ENCODE measurements at regions not wholly inside any gene's neighbourhood (a gene's known extent, or its start where the extent isn't known, plus 50 kb on each side); places are given as distances from the start of the nearest gene placed in this dataset.
"Not testable (repeated sequence)": the region's sequence is repeated elsewhere in the genome, so short reads cannot be mapped to it uniquely, and the experiment has no call there.

GRCh38 chr5:101721543-101721942 lies 574.5 kb downstream of the SLCO4C1 start:
- no peak for DNase-seq

GRCh38 chr5:101720033-101720432 lies 576.1 kb downstream of the SLCO4C1 start:
- no peak for DNase-seq

GRCh38 chr5:101717721-101718120 lies 578.4 kb downstream of the SLCO4C1 start:
- DNase-seq: no peak

GRCh38 chr5:101716941-101717340 lies 579.1 kb downstream of the SLCO4C1 start:
- no peak for DNase-seq

GRCh38 chr5:101715790-101716189 lies 580.3 kb downstream of the SLCO4C1 start:
- not testable (repeated sequence) for DNase-seq

- no peak for DNase-seq
Measured at GRCh38 chr5:101689306-101689705, 606.8 kb downstream of the SLCO4C1 start.

GRCh38 chr5:101688156-101688555 lies 607.9 kb downstream of the SLCO4C1 start:
- no peak for DNase-seq

GRCh38 chr5:101687349-101687985 lies 608.6 kb downstream of the SLCO4C1 start:
- DNase-seq: no peak

- no peak for DNase-seq
Measured at GRCh38 chr5:101686536-101687157, 609.4 kb downstream of the SLCO4C1 start.

GRCh38 chr5:101679816-101680215 lies 616.3 kb downstream of the SLCO4C1 start:
- peak; percentile 4 for DNase-seq

GRCh38 chr5:101678481-101679193 lies 617.4 kb downstream of the SLCO4C1 start:
- DNase-seq: peak; percentile 48

- DNase-seq: no peak
Measured at GRCh38 chr5:101677961-101678360, 618.1 kb downstream of the SLCO4C1 start.

GRCh38 chr5:101676646-101677045 lies 619.4 kb downstream of the SLCO4C1 start:
- no peak for DNase-seq

- no peak for DNase-seq
Measured at GRCh38 chr5:101675510-101676219, 620.4 kb downstream of the SLCO4C1 start.

- DNase-seq: no peak
Measured at GRCh38 chr5:101673120-101673519, 623.0 kb downstream of the SLCO4C1 start.

- DNase-seq: no peak
Measured at GRCh38 chr5:101664071-101664791, 631.9 kb downstream of the SLCO4C1 start.

- no peak for DNase-seq
Measured at GRCh38 chr5:101663543-101663942, 632.5 kb downstream of the SLCO4C1 start.

- DNase-seq: no peak
Measured at GRCh38 chr5:101662263-101662662, 633.8 kb downstream of the SLCO4C1 start.

GRCh38 chr5:101658433-101658832 lies 637.7 kb downstream of the SLCO4C1 start:
- no peak for DNase-seq

- no peak for DNase-seq
Measured at GRCh38 chr5:101653996-101654395, 642.1 kb downstream of the SLCO4C1 start.

- no peak for DNase-seq
Measured at GRCh38 chr5:101647861-101648260, 648.2 kb downstream of the SLCO4C1 start.

- DNase-seq: no peak
Measured at GRCh38 chr5:101643794-101644193, 652.3 kb downstream of the SLCO4C1 start.

GRCh38 chr5:101637599-101637998 lies 658.5 kb downstream of the SLCO4C1 start:
- DNase-seq: no peak

Measured in hematopoietic multipotent progenitor cell treated with erythropoietin and hydrocortisone succinate and interleukin-3 and kit ligand, for 6 days (in vitro differentiated cells).